ENCODE measurements at regions not wholly inside any gene's neighbourhood (a gene's known extent, or its start where the extent isn't known, plus 50 kb on each side); places are given as distances from the start of the nearest gene placed in this dataset.

- Histone ChIP-seq H3K27me3 (ENCODE audit: insufficient read depth, insufficient read length) (no peaks in the 10 kb centered on the region), H3K9ac (ENCODE audit: insufficient read length, low read depth) (no peak overlapping the region), H3K9me3 (ENCODE audit: insufficient read depth, low read length) (no peaks in the 10 kb centered on the region), H3K4me1 (ENCODE audit: insufficient read depth, insufficient read length) (no peaks in the 10 kb centered on the region), H3K36me3 (ENCODE audit: insufficient read depth, insufficient read length, low read length) (no peaks in the 10 kb centered on the region), H3K4me3 (ENCODE audit: insufficient read length, low read depth) (no peak overlapping the region)
- DNase-seq (ENCODE audit: low read depth, low spot score) = no peak
- TF ChIP-seq SUZ12 (IDR thresholded peaks at IDR 0.05; ENCODE audit: extremely low read depth, insufficient read depth, insufficient read length) (no peak), ZNF274 (IDR thresholded peaks at IDR 0.05; ENCODE audit: low read depth, low read length) (no peak), YY1 (IDR thresholded peaks at IDR 0.05; ENCODE audit: insufficient read depth, insufficient read length) (no peak)
Measured at GRCh38 chr13:26926371-26926770, 165.8 kb upstream of the GPR12 start.

GRCh38 chr13:26923824-26924605, 163.4 kb upstream of the GPR12 start:
- H3K4me3 ChIP-seq (ENCODE audit: insufficient read length, low read depth) = no peak overlapping the region

GRCh38 chr13:26921918-26922317, 161.3 kb upstream of the GPR12 start:
- Histone ChIP-seq H3K4me1 (ENCODE audit: insufficient read depth, insufficient read length) (no peaks in the 10 kb centered on the region), H3K9ac (ENCODE audit: insufficient read length, low read depth) (no peak overlapping the region), H3K36me3 (ENCODE audit: insufficient read depth, insufficient read length, low read length) (no peaks in the 10 kb centered on the region), H3K9me3 (ENCODE audit: insufficient read depth, low read length) (no peaks in the 10 kb centered on the region), H3K27me3 (ENCODE audit: insufficient read depth, insufficient read length) (no peaks in the 10 kb centered on the region), H3K4me3 (ENCODE audit: insufficient read length, low read depth) (no peak overlapping the region)
- TF ChIP-seq ZNF274 (IDR thresholded peaks at IDR 0.05; ENCODE audit: low read depth, low read length) = no peak
- TF ChIP-seq YY1 (IDR thresholded peaks at IDR 0.05; ENCODE audit: insufficient read depth, insufficient read length) = no peak
- TF ChIP-seq SUZ12 (IDR thresholded peaks at IDR 0.05; ENCODE audit: extremely low read depth, insufficient read depth, insufficient read length) = no peak
- DNase-seq (ENCODE audit: low read depth, low spot score) = no peak

More at GRCh38 chr13:26923824-26924605, 163.4 kb upstream of the GPR12 start:
- Histone ChIP-seq H3K9me3 (ENCODE audit: insufficient read depth, low read length) (no peaks in the 10 kb centered on the region), H3K9ac (ENCODE audit: insufficient read length, low read depth) (no peak overlapping the region), H3K36me3 (ENCODE audit: insufficient read depth, insufficient read length, low read length) (no peaks in the 10 kb centered on the region), H3K4me1 (ENCODE audit: insufficient read depth, insufficient read length) (no peaks in the 10 kb centered on the region), H3K27me3 (ENCODE audit: insufficient read depth, insufficient read length) (no peaks in the 10 kb centered on the region)
- no peak for DNase-seq (ENCODE audit: low read depth, low spot score)
- no peak for TF ChIP-seq YY1 (IDR thresholded peaks at IDR 0.05; ENCODE audit: insufficient read depth, insufficient read length)
- no peak for TF ChIP-seq SUZ12 (IDR thresholded peaks at IDR 0.05; ENCODE audit: extremely low read depth, insufficient read depth, insufficient read length)
- TF ChIP-seq ZNF274 (IDR thresholded peaks at IDR 0.05; ENCODE audit: low read depth, low read length) = no peak

GRCh38 chr13:26920614-26921355, 160.2 kb upstream of the GPR12 start:
- no peaks in the 10 kb centered on the region for H3K36me3 ChIP-seq (ENCODE audit: insufficient read depth, insufficient read length, low read length)
- no peak for TF ChIP-seq YY1 (IDR thresholded peaks at IDR 0.05; ENCODE audit: insufficient read depth, insufficient read length)
- no peak for TF ChIP-seq SUZ12 (IDR thresholded peaks at IDR 0.05; ENCODE audit: extremely low read depth, insufficient read depth, insufficient read length)
- no peak for TF ChIP-seq ZNF274 (IDR thresholded peaks at IDR 0.05; ENCODE audit: low read depth, low read length)
- DNase-seq (ENCODE audit: low read depth, low spot score) = no peak
- no peak overlapping the region for H3K4me3 ChIP-seq (ENCODE audit: insufficient read length, low read depth)
- no peak overlapping the region for H3K9ac ChIP-seq (ENCODE audit: insufficient read length, low read depth)
- H3K27me3 ChIP-seq (ENCODE audit: insufficient read depth, insufficient read length) = no peaks in the 10 kb centered on the region
- H3K9me3 ChIP-seq (ENCODE audit: insufficient read depth, low read length) = no peaks in the 10 kb centered on the region
- no peaks in the 10 kb centered on the region for H3K4me1 ChIP-seq (ENCODE audit: insufficient read depth, insufficient read length)

- Histone ChIP-seq H3K9me3 (ENCODE audit: insufficient read depth, low read length) (no peaks in the 10 kb centered on the region), H3K4me3 (ENCODE audit: insufficient read length, low read depth) (no peak overlapping the region), H3K4me1 (ENCODE audit: insufficient read depth, insufficient read length) (no peaks in the 10 kb centered on the region), H3K9ac (ENCODE audit: insufficient read length, low read depth) (no peak overlapping the region), H3K36me3 (ENCODE audit: insufficient read depth, insufficient read length, low read length) (no peaks in the 10 kb centered on the region), H3K27me3 (ENCODE audit: insufficient read depth, insufficient read length) (no peaks in the 10 kb centered on the region)
- no peak for DNase-seq (ENCODE audit: low read depth, low spot score)
- no peak for TF ChIP-seq SUZ12 (IDR thresholded peaks at IDR 0.05; ENCODE audit: extremely low read depth, insufficient read depth, insufficient read length)
- TF ChIP-seq ZNF274 (IDR thresholded peaks at IDR 0.05; ENCODE audit: low read depth, low read length) = no peak
- TF ChIP-seq YY1 (IDR thresholded peaks at IDR 0.05; ENCODE audit: insufficient read depth, insufficient read length) = no peak
Measured at GRCh38 chr13:26919732-26920131, 159.1 kb upstream of the GPR12 start.

- Histone ChIP-seq H3K4me1 (ENCODE audit: insufficient read depth, insufficient read length) (no peaks in the 10 kb centered on the region), H3K36me3 (ENCODE audit: insufficient read depth, insufficient read length, low read length) (no peaks in the 10 kb centered on the region), H3K4me3 (ENCODE audit: insufficient read length, low read depth) (no peak overlapping the region), H3K9ac (ENCODE audit: insufficient read length, low read depth) (no peak overlapping the region), H3K27me3 (ENCODE audit: insufficient read depth, insufficient read length) (no peaks in the 10 kb centered on the region), H3K9me3 (ENCODE audit: insufficient read depth, low read length) (no peaks in the 10 kb centered on the region)
- TF ChIP-seq YY1 (IDR thresholded peaks at IDR 0.05; ENCODE audit: insufficient read depth, insufficient read length) (no peak), ZNF274 (IDR thresholded peaks at IDR 0.05; ENCODE audit: low read depth, low read length) (no peak), SUZ12 (IDR thresholded peaks at IDR 0.05; ENCODE audit: extremely low read depth, insufficient read depth, insufficient read length) (no peak)
- DNase-seq (ENCODE audit: low read depth, low spot score) = no peak
Measured at GRCh38 chr13:26919311-26919710, 158.7 kb upstream of the GPR12 start.

GRCh38 chr13:26914624-26915023, 154.0 kb upstream of the GPR12 start:
- Histone ChIP-seq H3K27me3 (ENCODE audit: insufficient read depth, insufficient read length) (no peaks in the 10 kb centered on the region), H3K36me3 (ENCODE audit: insufficient read depth, insufficient read length, low read length) (no peaks in the 10 kb centered on the region), H3K9me3 (ENCODE audit: insufficient read depth, low read length) (no peaks in the 10 kb centered on the region), H3K4me1 (ENCODE audit: insufficient read depth, insufficient read length) (no peaks in the 10 kb centered on the region), H3K9ac (ENCODE audit: insufficient read length, low read depth) (no peak overlapping the region), H3K4me3 (ENCODE audit: insufficient read length, low read depth) (no peak overlapping the region)
- no peak for DNase-seq (ENCODE audit: low read depth, low spot score)
- no peak for TF ChIP-seq SUZ12 (IDR thresholded peaks at IDR 0.05; ENCODE audit: extremely low read depth, insufficient read depth, insufficient read length)
- TF ChIP-seq YY1 (IDR thresholded peaks at IDR 0.05; ENCODE audit: insufficient read depth, insufficient read length) = no peak
- TF ChIP-seq ZNF274 (IDR thresholded peaks at IDR 0.05; ENCODE audit: low read depth, low read length) = no peak
